MV-4-11 (cell line): ENCODE measurements at regions not wholly inside any gene's neighbourhood (a gene's known extent, or its start where the extent isn't known, plus 50 kb on each side); places are given as distances from the start of the nearest gene placed in this dataset.

Experiments
- DNase-seq: peaks from one replicate; lab custom pipeline; 2025; lab: John Stamatoyannopoulos, UW

GRCh38 chr7:136251826-136252225 lies 274.7 kb upstream of the MTPN start:
- DNase-seq: no peak

GRCh38 chr7:136247211-136247610 lies 270.1 kb upstream of the MTPN start:
- DNase-seq: no peak

- DNase-seq: no peak
These were observed 268.3 kb upstream of the MTPN start for GRCh38 chr7:136245327-136246004.

GRCh38 chr7:136234040-136234439 lies 256.9 kb upstream of the MTPN start:
- DNase-seq: no peak

GRCh38 chr7:136230210-136230609 lies 253.1 kb upstream of the MTPN start:
- no peak for DNase-seq

- DNase-seq: no peak
These were observed 252.6 kb upstream of the MTPN start for GRCh38 chr7:136229790-136230189.

GRCh38 chr7:136228171-136228570 lies 251.0 kb upstream of the MTPN start:
- no peak for DNase-seq

GRCh38 chr7:136214356-136214755 lies 237.2 kb upstream of the MTPN start:
- no peak for DNase-seq

GRCh38 chr7:136213012-136213411 lies 235.9 kb upstream of the MTPN start:
- DNase-seq: no peak

- no peak for DNase-seq
These were observed 233.5 kb upstream of the MTPN start for GRCh38 chr7:136210664-136211063.

- DNase-seq: no peak
These were observed 232.9 kb upstream of the MTPN start for GRCh38 chr7:136210079-136210478.

GRCh38 chr7:136205956-136206355 lies 228.8 kb upstream of the MTPN start:
- DNase-seq: no peak

- no peak for DNase-seq
These were observed 221.0 kb upstream of the MTPN start for GRCh38 chr7:136198168-136198567.

GRCh38 chr7:136194878-136195277 lies 217.7 kb upstream of the MTPN start:
- DNase-seq: no peak

GRCh38 chr7:136193940-136194339 lies 216.8 kb upstream of the MTPN start:
- no peak for DNase-seq

GRCh38 chr7:136189506-136189998 lies 212.4 kb upstream of the MTPN start:
- no peak for DNase-seq

- DNase-seq: no peak
These were observed 209.1 kb upstream of the MTPN start for GRCh38 chr7:136186281-136186680.

GRCh38 chr7:136184719-136185118 lies 207.6 kb upstream of the MTPN start:
- no peak for DNase-seq

- no peak for DNase-seq
These were observed 206.8 kb upstream of the MTPN start for GRCh38 chr7:136183981-136184380.

- no peak for DNase-seq
These were observed 203.8 kb upstream of the MTPN start for GRCh38 chr7:136180984-136181383.

- no peak for DNase-seq
These were observed 202.9 kb upstream of the MTPN start for GRCh38 chr7:136179851-136180721.

GRCh38 chr7:136179154-136179553 lies 202.0 kb upstream of the MTPN start:
- no peak for DNase-seq

GRCh38 chr7:136174477-136175125 lies 197.4 kb upstream of the MTPN start:
- DNase-seq: no peak
